GM23338 (cell line): ENCODE measurements at regions not wholly inside any gene's neighbourhood (a gene's known extent, or its start where the extent isn't known, plus 50 kb on each side); places are given as distances from the start of the nearest gene placed in this dataset.

Experiments
- ATAC-seq: fragments of 200-7000 bp; cut with Tn5 transposase; 3 replicates; pipeline ENCODE4 v1.9.1; 2020
- DNase-seq: peaks from one replicate; pipeline ENCODE4 v3.0.0-alpha.2; 2015; ENCODE audit warnings: low spot score
- H2AFZ ChIP-seq: fragments of 200-600 bp; sonication (generic); 2 replicates; pipeline ENCODE4 v1.8.0; 2016; ENCODE audit warnings: antibody characterized with exemption, mild to moderate bottlenecking, moderate library complexity
- H3F3A ChIP-seq: fragments of 200-600 bp; sonication (generic); replicated peaks from 2 replicates; pipeline ENCODE4 v1.8.0; 2017; ENCODE audit warnings: antibody characterized with exemption, mixed run types, low read depth
- H3K27ac ChIP-seq: fragments of 200-600 bp; sonication (generic); 2 replicates; pipeline ENCODE4 v1.6.1; 2016; ENCODE audit warnings: low read depth
- H3K27me3 ChIP-seq: fragments of 200-600 bp; sonication (generic); 2 replicates; pipeline ENCODE4 v1.8.0; 2016; ENCODE audit warnings: mild to moderate bottlenecking, mixed run types, moderate library complexity; ENCODE audit not compliant: insufficient read depth
- H3K36me3 ChIP-seq: fragments of 200-600 bp; sonication (generic); 2 replicates; pipeline ENCODE4 v1.8.0; 2016; ENCODE audit warnings: mild to moderate bottlenecking; ENCODE audit not compliant: insufficient read depth
- H3K4me1 ChIP-seq: fragments of 200-600 bp; sonication (generic); 2 replicates; pipeline ENCODE4 v1.8.0; 2016; ENCODE audit warnings: mild to moderate bottlenecking, moderate library complexity; ENCODE audit not compliant: insufficient read depth
- H3K4me2 ChIP-seq: fragments of 200-600 bp; sonication (generic); 2 replicates; pipeline ENCODE4 v1.7.1; 2017; ENCODE audit warnings: mixed run types
- H3K4me3 ChIP-seq: fragments of 200-600 bp; sonication (generic); 2 replicates; pipeline ENCODE4 v1.6.1; 2016; ENCODE audit warnings: mixed run types
- H3K79me2 ChIP-seq: fragments of 200-600 bp; sonication (generic); replicated peaks from 2 replicates; pipeline ENCODE4 v1.8.0; 2017; ENCODE audit warnings: mild to moderate bottlenecking; ENCODE audit not compliant: insufficient read depth
- H3K9me2 ChIP-seq: fragments of 200-600 bp; sonication (generic); 2 replicates; pipeline ENCODE4 v1.8.0; 2017; ENCODE audit not compliant: insufficient read depth
- H4K20me1 ChIP-seq: fragments of 200-600 bp; sonication (generic); replicated peaks from 2 replicates; pipeline ENCODE4 v1.8.0; 2017; ENCODE audit warnings: mild to moderate bottlenecking; ENCODE audit not compliant: insufficient read depth
- H3K27ac Mint-ChIP-seq: 2 replicates; pipeline ENCODE4 v1.8.0; 2020; ENCODE audit warnings: inconsistent platforms, mild to moderate bottlenecking, moderate library complexity, mixed read lengths
- H3K27me3 Mint-ChIP-seq: 3 replicates; pipeline ENCODE4 v1.8.0; 2022; ENCODE audit warnings: low read depth, mild to moderate bottlenecking, moderate library complexity, mixed read lengths, inconsistent platforms; ENCODE audit not compliant: insufficient read depth, poor library complexity
- H3K36me3 Mint-ChIP-seq: 3 replicates; pipeline ENCODE4 v1.8.0; 2021; ENCODE audit warnings: low read depth, mild to moderate bottlenecking, inconsistent platforms, moderate library complexity, mixed read lengths
- H3K4me1 Mint-ChIP-seq: 3 replicates; pipeline ENCODE4 v1.8.0; 2020; ENCODE audit warnings: mild to moderate bottlenecking, inconsistent platforms, mixed read lengths
- H3K4me3 Mint-ChIP-seq: 3 replicates; pipeline ENCODE4 v1.8.0; 2021; ENCODE audit warnings: moderate library complexity, mild to moderate bottlenecking, inconsistent platforms, mixed read lengths
- H3K9me3 Mint-ChIP-seq: 3 replicates; pipeline ENCODE4 v1.8.0; 2020; ENCODE audit warnings: moderate library complexity, mild to moderate bottlenecking, inconsistent platforms, mixed read lengths
- CREB1 ChIP-seq: fragments of 250-450 bp; sonication (Bioruptor Pico); IDR thresholded peaks from 2 replicates; pipeline ENCODE4 v1.5.0; 2020; ENCODE audit warnings: low read depth, mild to moderate bottlenecking, moderate library complexity
- ZNF462 ChIP-seq: fragments of 250-450 bp; sonication (Bioruptor Pico); IDR thresholded peaks from 2 replicates; pipeline ENCODE4 v1.5.0; 2020; ENCODE audit warnings: mild to moderate bottlenecking, moderate library complexity

GRCh38 chr1:238306411-238306810 lies 415.7 kb upstream of the ZP4 start:
- ATAC-seq: no peak
- H3K4me1 Mint-ChIP-seq: no peaks in the 10 kb centered on the region
- no peak overlapping the region for H3K4me3 Mint-ChIP-seq

More at GRCh38 chr1:238306411-238306810, 415.7 kb upstream of the ZP4 start:
- DNase-seq: no peak
- no peaks in the 10 kb centered on the region for H4K20me1 ChIP-seq
- peaks cover 21% of the 10 kb centered on the region for H3K9me2 ChIP-seq
- no peaks in the 10 kb centered on the region for H3K27me3 Mint-ChIP-seq
- H3K36me3 ChIP-seq: no peaks in the 10 kb centered on the region; the same call in 1 of the 2 replicates
- H3K27ac Mint-ChIP-seq: no peak overlapping the region; the same call in 1 of the 2 replicates
- no peaks in the 10 kb centered on the region for H3K27me3 ChIP-seq
- no peaks in the 10 kb centered on the region; the same call in 2 of the 3 replicates for H3K36me3 Mint-ChIP-seq
- no peak overlapping the region for H3K4me3 ChIP-seq
- no peak overlapping the region for H3K27ac ChIP-seq
- no peaks in the 10 kb centered on the region for H3F3A ChIP-seq
- H3K79me2 ChIP-seq: no peaks in the 10 kb centered on the region
- H3K4me1 ChIP-seq: no peaks in the 10 kb centered on the region
- H2AFZ ChIP-seq: no peak overlapping the region
- no peaks in the 10 kb centered on the region for H3K9me3 Mint-ChIP-seq
- TF ChIP-seq ZNF462 (CRISPR knock-in tag) (no peak), CREB1 (CRISPR knock-in tag) (no peak)
- H3K4me2 ChIP-seq: no peak overlapping the region
